ENCODE measurements at regions not wholly inside any gene's neighbourhood (a gene's known extent, or its start where the extent isn't known, plus 50 kb on each side); places are given as distances from the start of the nearest gene placed in this dataset.

- TF ChIP-seq FOXA3 (CRISPR knock-in tag; IDR thresholded peaks at IDR 0.05) (peak; percentile 49), ZSCAN25 (CRISPR knock-in tag; IDR thresholded peaks at IDR 0.05) (peak; percentile 80; the same call in 1 of the 2 replicates), GABPA (IDR thresholded peaks at IDR 0.05; ENCODE audit: low read depth, low read length) (no peak), GABPA (CRISPR knock-in tag; IDR thresholded peaks at IDR 0.05; ENCODE audit: low read depth) (no peak), NR2F6 (IDR thresholded peaks at IDR 0.05) (no peak), NR2F6 (CRISPR knock-in tag; IDR thresholded peaks at IDR 0.05) (peak; percentile 28; the same call in 1 of the 2 replicates), HDAC6 (IDR thresholded peaks at IDR 0.05; ENCODE audit: low read depth, low read length) (no peak), NCOA2 (CRISPR knock-in tag; IDR thresholded peaks at IDR 0.05) (no peak; the same call in 1 of the 2 replicates), CBX5 (CRISPR knock-in tag; IDR thresholded peaks at IDR 0.05; ENCODE audit: borderline replicate concordance) (0 out of 2 replicates have a peak, but pooled peaks have one; percentile 1), UBTF (CRISPR knock-in tag; IDR thresholded peaks at IDR 0.05) (peak; percentile 87), GATAD2A (CRISPR knock-in tag; IDR thresholded peaks at IDR 0.05) (0 out of 2 replicates have a peak, but pooled peaks have one; percentile 20), TCF12 (IDR thresholded peaks at IDR 0.05) (no peak), TCF12 (CRISPR knock-in tag; IDR thresholded peaks at IDR 0.05) (no peak), ZFP36 (IDR thresholded peaks at IDR 0.05; ENCODE audit: borderline replicate concordance, low read depth, low read length, partially characterized antibody) (peak; percentile 48), BHLHE40 (IDR thresholded peaks at IDR 0.05; ENCODE audit: low read length) (peak; percentile 78), ELF3 (CRISPR knock-in tag; IDR thresholded peaks at IDR 0.05) (peak; percentile 32; the same call in 1 of the 2 replicates), RARA (CRISPR knock-in tag; IDR thresholded peaks at IDR 0.05) (peak; percentile 66), IRF9 (CRISPR knock-in tag; IDR thresholded peaks at IDR 0.05; ENCODE audit: borderline replicate concordance) (0 out of 2 replicates have a peak, but pooled peaks have one; percentile 39), NR2F1 (CRISPR knock-in tag; IDR thresholded peaks at IDR 0.05) (peak; percentile 25 to 40; a peak in 1 of 4 replicates), SRSF1 (optimal IDR thresholded peaks at IDR 0.05; ENCODE audit: low read depth, low read length) (no peak), JUNB (CRISPR knock-in tag; IDR thresholded peaks at IDR 0.05; ENCODE audit: borderline replicate concordance) (peak; percentile 21; the same call in 1 of the 2 replicates), JUND (CRISPR knock-in tag; IDR thresholded peaks at IDR 0.05) (peak; percentile 68; the same call in 1 of the 2 replicates), SOX6 (IDR thresholded peaks at IDR 0.05) (no peak), SOX6 (CRISPR knock-in tag; IDR thresholded peaks at IDR 0.05) (peak; percentile 30; the same call in 1 of the 2 replicates), ZNF263 (CRISPR knock-in tag; IDR thresholded peaks at IDR 0.05) (peak; percentile 74)
- TF ChIP-seq, protein P1, sequence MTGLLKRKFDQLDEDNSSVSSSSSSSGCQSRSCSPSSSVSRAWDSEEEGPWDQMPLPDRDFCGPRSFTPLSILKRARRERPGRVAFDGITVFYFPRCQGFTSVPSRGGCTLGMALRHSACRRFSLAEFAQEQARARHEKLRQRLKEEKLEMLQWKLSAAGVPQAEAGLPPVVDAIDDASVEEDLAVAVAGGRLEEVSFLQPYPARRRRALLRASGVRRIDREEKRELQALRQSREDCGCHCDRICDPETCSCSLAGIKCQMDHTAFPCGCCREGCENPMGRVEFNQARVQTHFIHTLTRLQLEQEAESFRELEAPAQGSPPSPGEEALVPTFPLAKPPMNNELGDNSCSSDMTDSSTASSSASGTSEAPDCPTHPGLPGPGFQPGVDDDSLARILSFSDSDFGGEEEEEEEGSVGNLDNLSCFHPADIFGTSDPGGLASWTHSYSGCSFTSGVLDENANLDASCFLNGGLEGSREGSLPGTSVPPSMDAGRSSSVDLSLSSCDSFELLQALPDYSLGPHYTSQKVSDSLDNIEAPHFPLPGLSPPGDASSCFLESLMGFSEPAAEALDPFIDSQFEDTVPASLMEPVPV (CRISPR knock-in tag; IDR thresholded peaks at IDR 0.05) = 0 out of 2 replicates have a peak, but pooled peaks have one; percentile 34
Measured at GRCh38 chr5:124628721-124629596, 117.5 kb downstream of the ZNF608 start (continued).
